OCI-LY7 (cell line): ENCODE measurements at regions not wholly inside any gene's neighbourhood (a gene's known extent, or its start where the extent isn't known, plus 50 kb on each side); places are given as distances from the start of the nearest gene placed in this dataset.

Source experiments
- EZH2phosphoT487 ChIP-seq: fragments of 200-600 bp; sonication (generic); IDR thresholded peaks from 2 replicates; pipeline ENCODE4 v1.6.1; 2018; ENCODE audit warnings: low read depth, borderline replicate concordance, mild to moderate bottlenecking, mixed run types, antibody characterized with exemption, low read length, moderate library complexity, mixed read lengths
- TF ChIP-seq, protein P1 (sequence below): fragments of 200-600 bp; sonication (generic); conservative IDR thresholded peaks from 2 replicates; pipeline ENCODE4 v1.5.1; 2014; ENCODE audit warnings: mild to moderate bottlenecking, antibody characterized with exemption, low read length, moderate library complexity, mixed read lengths

DNA sequence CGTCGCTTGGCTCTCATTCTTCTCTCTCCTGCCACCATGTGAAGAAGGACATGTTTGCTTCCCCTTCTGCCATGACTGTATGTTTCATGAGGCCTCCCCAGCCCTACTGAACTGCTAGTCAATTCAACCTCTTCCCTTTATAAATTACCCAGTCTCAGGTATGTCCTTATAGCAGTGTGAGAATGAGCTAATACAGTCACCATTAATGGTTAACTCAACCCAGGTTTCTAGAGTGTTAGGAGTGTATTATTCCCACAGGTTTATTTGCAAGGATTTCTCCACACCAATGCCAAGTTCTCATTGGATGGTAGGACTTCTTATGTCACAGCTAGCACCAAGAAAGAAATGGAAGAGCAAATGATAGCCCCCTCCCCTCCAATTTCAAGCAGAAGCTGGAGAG, 71.9 kb downstream of the DYNAP start:
- TF ChIP-seq, protein P1, sequence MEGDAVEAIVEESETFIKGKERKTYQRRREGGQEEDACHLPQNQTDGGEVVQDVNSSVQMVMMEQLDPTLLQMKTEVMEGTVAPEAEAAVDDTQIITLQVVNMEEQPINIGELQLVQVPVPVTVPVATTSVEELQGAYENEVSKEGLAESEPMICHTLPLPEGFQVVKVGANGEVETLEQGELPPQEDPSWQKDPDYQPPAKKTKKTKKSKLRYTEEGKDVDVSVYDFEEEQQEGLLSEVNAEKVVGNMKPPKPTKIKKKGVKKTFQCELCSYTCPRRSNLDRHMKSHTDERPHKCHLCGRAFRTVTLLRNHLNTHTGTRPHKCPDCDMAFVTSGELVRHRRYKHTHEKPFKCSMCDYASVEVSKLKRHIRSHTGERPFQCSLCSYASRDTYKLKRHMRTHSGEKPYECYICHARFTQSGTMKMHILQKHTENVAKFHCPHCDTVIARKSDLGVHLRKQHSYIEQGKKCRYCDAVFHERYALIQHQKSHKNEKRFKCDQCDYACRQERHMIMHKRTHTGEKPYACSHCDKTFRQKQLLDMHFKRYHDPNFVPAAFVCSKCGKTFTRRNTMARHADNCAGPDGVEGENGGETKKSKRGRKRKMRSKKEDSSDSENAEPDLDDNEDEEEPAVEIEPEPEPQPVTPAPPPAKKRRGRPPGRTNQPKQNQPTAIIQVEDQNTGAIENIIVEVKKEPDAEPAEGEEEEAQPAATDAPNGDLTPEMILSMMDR: no peak
- no peak for TF ChIP-seq EZH2phosphoT487
